RCC 7860 (cell line): ENCODE measurements at regions not wholly inside any gene's neighbourhood (a gene's known extent, or its start where the extent isn't known, plus 50 kb on each side); places are given as distances from the start of the nearest gene placed in this dataset.

ENCODE experiments used
- DNase-seq: peaks from one replicate; pipeline ENCODE4 v3.0.0-alpha.2; 2015; ENCODE audit warnings: low spot score
- FAIRE-seq: peaks from 2 replicates; lab custom pipeline; 2012; peaks lifted over from hg19 to GRCh38; lab: Jason Lieb, UNC

GRCh38 chr9:115209601-115210306 is 91.8 kb upstream of the TNC start:
- FAIRE-seq (peak; percentile 87), DNase-seq (peak; percentile 87)

GRCh38 chr9:115210699-115211098 is 92.7 kb upstream of the TNC start:
- FAIRE-seq (no peak), DNase-seq (no peak)

- DNase-seq (peak; percentile 75), FAIRE-seq (peak; percentile 89)
Observed at GRCh38 chr9:115211413-115212124, 93.6 kb upstream of the TNC start.

GRCh38 chr9:115212125-115212605 is 94.2 kb upstream of the TNC start:
- FAIRE-seq = no peak

GRCh38 chr9:115212832-115213231 is 94.9 kb upstream of the TNC start:
- no peak for DNase-seq
- no peak for FAIRE-seq

More at GRCh38 chr9:115212125-115212605, 94.2 kb upstream of the TNC start:
- DNase-seq = no peak

- DNase-seq (peak; percentile 88), FAIRE-seq (peak; percentile 87)
Observed at GRCh38 chr9:115213818-115214334, 95.9 kb upstream of the TNC start.

GRCh38 chr9:115216873-115217272 is 98.9 kb upstream of the TNC start:
- FAIRE-seq (no peak), DNase-seq (no peak)

- FAIRE-seq (no peak), DNase-seq (no peak)
Observed at GRCh38 chr9:115220319-115221005, 102.5 kb upstream of the TNC start.

- DNase-seq = no peak
- FAIRE-seq = no peak
Observed at GRCh38 chr9:115223471-115223870, 105.5 kb upstream of the TNC start.

GRCh38 chr9:115225459-115226116 is 107.6 kb upstream of the TNC start:
- FAIRE-seq = no peak
- no peak for DNase-seq

- FAIRE-seq = no peak
- DNase-seq = no peak
Observed at GRCh38 chr9:115226152-115226551, 108.2 kb upstream of the TNC start.

- no peak for DNase-seq
- no peak for FAIRE-seq
Observed at GRCh38 chr9:115229496-115229895, 111.5 kb upstream of the TNC start.

GRCh38 chr9:115230924-115231515 is 113.1 kb upstream of the TNC start:
- DNase-seq (no peak), FAIRE-seq (no peak)

GRCh38 chr9:115232181-115232774 is 114.3 kb upstream of the TNC start:
- FAIRE-seq (no peak), DNase-seq (no peak)

- DNase-seq = peak; percentile 89
- FAIRE-seq = peak; percentile 96
Observed at GRCh38 chr9:115234094-115234493, 116.1 kb upstream of the TNC start.

- no peak for DNase-seq
- no peak for FAIRE-seq
Observed at GRCh38 chr9:115235221-115235620, 117.3 kb upstream of the TNC start.

- no peak for FAIRE-seq
Observed at GRCh38 chr9:115237385-115237998, 119.5 kb upstream of the TNC start.

GRCh38 chr9:115240676-115241075 is 122.7 kb upstream of the TNC start:
- DNase-seq (no peak), FAIRE-seq (no peak)

More at GRCh38 chr9:115237385-115237998, 119.5 kb upstream of the TNC start:
- DNase-seq = no peak

GRCh38 chr9:115241641-115242040 is 123.7 kb upstream of the TNC start:
- DNase-seq (no peak), FAIRE-seq (no peak)

- DNase-seq (no peak), FAIRE-seq (no peak)
Observed at GRCh38 chr9:115249488-115249887, 131.5 kb upstream of the TNC start.
